ENCODE measurements at regions not wholly inside any gene's neighbourhood (a gene's known extent, or its start where the extent isn't known, plus 50 kb on each side); places are given as distances from the start of the nearest gene placed in this dataset.

DNA sequence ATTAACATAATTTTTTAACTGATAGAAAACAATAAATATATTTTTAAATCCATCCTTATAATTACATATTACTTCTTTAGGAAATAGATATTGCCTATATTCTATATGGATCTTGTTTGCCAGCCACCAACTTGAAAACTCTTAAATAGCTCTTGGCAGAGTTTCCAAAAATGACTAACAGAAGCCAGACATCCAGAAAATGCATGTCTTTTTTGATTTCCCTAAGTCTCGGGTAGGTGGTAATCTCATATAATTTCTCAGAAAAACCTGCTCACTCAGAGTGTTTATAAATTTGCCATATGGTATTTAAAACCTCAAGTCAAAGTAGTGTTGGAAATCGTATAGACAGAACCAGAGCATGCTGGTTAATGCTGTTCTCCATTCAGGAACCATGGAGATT, 360.4 kb upstream of the FOXG1 start:
- no TSS peak for BruUV-seq (replicated peaks)
- H3K4me1 ChIP-seq (ENCODE audit: control insufficient read depth, insufficient read depth, low read length): no peaks in the 10 kb centered on the region
- intact Hi-C loops (cut with micrococcal nuclease; ENCODE audit: unreplicated experiment) (no loop called here), in situ Hi-C loops (cut with HindIII; ENCODE audit: low pct_unique_long_range_greater_than_20kb, low sequenced_read_pairs) (no loop called here)
- H3K9me3 ChIP-seq (ENCODE audit: control insufficient read depth, insufficient read depth, low read depth, low read length): no peaks in the 10 kb centered on the region
- no peak overlapping the region for H3K4me3 ChIP-seq (ENCODE audit: low read depth in 2 of 2, low read length in 2 of 2)
- no peak overlapping the region for H3K27ac ChIP-seq (ENCODE audit: low read length)
- no peak for ATAC-seq
- ChIA-PET POLR2A (no interaction called here), CTCF (no interaction called here)
- no peaks in the 10 kb centered on the region for H3K36me3 ChIP-seq (ENCODE audit: control insufficient read depth, insufficient read depth, low read length)
- no peak for DNase-seq (ENCODE audit: low read depth, low spot score)
- no peaks in the 10 kb centered on the region for H3K27me3 ChIP-seq (ENCODE audit: control insufficient read depth, insufficient read depth, low read length)
- TF ChIP-seq, protein P1, sequence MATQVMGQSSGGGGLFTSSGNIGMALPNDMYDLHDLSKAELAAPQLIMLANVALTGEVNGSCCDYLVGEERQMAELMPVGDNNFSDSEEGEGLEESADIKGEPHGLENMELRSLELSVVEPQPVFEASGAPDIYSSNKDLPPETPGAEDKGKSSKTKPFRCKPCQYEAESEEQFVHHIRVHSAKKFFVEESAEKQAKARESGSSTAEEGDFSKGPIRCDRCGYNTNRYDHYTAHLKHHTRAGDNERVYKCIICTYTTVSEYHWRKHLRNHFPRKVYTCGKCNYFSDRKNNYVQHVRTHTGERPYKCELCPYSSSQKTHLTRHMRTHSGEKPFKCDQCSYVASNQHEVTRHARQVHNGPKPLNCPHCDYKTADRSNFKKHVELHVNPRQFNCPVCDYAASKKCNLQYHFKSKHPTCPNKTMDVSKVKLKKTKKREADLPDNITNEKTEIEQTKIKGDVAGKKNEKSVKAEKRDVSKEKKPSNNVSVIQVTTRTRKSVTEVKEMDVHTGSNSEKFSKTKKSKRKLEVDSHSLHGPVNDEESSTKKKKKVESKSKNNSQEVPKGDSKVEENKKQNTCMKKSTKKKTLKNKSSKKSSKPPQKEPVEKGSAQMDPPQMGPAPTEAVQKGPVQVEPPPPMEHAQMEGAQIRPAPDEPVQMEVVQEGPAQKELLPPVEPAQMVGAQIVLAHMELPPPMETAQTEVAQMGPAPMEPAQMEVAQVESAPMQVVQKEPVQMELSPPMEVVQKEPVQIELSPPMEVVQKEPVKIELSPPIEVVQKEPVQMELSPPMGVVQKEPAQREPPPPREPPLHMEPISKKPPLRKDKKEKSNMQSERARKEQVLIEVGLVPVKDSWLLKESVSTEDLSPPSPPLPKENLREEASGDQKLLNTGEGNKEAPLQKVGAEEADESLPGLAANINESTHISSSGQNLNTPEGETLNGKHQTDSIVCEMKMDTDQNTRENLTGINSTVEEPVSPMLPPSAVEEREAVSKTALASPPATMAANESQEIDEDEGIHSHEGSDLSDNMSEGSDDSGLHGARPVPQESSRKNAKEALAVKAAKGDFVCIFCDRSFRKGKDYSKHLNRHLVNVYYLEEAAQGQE (IDR thresholded peaks at IDR 0.05; ENCODE audit: insufficient read depth in 1 of 2, low read depth in 2 of 2, low read length in 1 of 2): no peak
- TF ChIP-seq, protein P2, sequence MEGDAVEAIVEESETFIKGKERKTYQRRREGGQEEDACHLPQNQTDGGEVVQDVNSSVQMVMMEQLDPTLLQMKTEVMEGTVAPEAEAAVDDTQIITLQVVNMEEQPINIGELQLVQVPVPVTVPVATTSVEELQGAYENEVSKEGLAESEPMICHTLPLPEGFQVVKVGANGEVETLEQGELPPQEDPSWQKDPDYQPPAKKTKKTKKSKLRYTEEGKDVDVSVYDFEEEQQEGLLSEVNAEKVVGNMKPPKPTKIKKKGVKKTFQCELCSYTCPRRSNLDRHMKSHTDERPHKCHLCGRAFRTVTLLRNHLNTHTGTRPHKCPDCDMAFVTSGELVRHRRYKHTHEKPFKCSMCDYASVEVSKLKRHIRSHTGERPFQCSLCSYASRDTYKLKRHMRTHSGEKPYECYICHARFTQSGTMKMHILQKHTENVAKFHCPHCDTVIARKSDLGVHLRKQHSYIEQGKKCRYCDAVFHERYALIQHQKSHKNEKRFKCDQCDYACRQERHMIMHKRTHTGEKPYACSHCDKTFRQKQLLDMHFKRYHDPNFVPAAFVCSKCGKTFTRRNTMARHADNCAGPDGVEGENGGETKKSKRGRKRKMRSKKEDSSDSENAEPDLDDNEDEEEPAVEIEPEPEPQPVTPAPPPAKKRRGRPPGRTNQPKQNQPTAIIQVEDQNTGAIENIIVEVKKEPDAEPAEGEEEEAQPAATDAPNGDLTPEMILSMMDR (IDR thresholded peaks at IDR 0.05): no peak
- TF ChIP-seq TCF7L2 (IDR thresholded peaks at IDR 0.05; ENCODE audit: low read depth, low read length) (no peak), SIN3A (IDR thresholded peaks at IDR 0.05; ENCODE audit: borderline replicate concordance, insufficient read depth, low read depth, low read length) (no peak)

DNA sequence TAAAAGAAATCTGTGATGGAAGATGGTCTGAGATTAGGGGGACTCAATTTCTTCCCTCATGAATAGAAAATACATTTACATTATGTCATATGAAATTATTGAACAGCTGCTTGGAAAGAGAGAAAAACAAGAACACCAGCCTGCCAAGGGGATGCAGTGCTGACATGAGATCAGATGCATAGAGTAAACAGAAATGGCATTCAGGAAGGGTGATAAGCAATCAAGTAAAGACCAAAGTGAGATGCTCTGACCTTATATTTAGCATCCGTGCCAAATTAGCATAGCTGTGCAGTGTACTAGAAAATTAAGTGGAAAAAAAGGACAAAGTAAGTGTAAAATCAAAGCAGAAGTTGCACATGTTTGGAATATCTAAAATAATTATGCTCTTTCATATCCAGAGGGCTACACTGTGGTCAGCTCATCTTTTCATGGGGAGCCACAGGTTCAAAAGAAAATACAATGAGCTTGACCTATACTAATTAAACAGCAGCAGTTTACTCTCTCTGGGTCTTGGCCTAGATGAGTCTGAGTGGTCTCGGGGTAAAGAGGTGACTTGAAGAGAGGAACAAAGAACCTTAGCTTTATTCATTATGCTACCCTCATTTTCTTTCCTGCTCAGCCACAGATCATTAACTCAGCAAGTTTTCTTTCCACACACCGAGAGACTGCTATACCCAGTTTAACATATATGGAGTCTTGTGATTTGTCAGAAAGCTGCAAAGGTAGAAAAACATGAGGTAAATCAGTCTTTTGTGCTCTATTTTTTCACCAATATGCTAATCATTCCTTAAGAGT, 359.4 kb upstream of the FOXG1 start:
- POLR2A ChIA-PET: no interaction called here
- no peak for DNase-seq (ENCODE audit: low read depth, low spot score)
- Histone ChIP-seq H3K4me3 (ENCODE audit: low read depth in 2 of 2, low read length in 2 of 2) (no peak overlapping the region), H3K36me3 (ENCODE audit: control insufficient read depth, insufficient read depth, low read length) (no peaks in the 10 kb centered on the region), H3K27ac (ENCODE audit: low read length) (no peak overlapping the region), H3K9me3 (ENCODE audit: control insufficient read depth, insufficient read depth, low read depth, low read length) (no peaks in the 10 kb centered on the region), H3K27me3 (ENCODE audit: control insufficient read depth, insufficient read depth, low read length) (no peaks in the 10 kb centered on the region), H3K4me1 (ENCODE audit: control insufficient read depth, insufficient read depth, low read length) (no peaks in the 10 kb centered on the region)
- in situ Hi-C loops (cut with HindIII; ENCODE audit: low pct_unique_long_range_greater_than_20kb, low sequenced_read_pairs): no loop called here
- no peak for TF ChIP-seq TCF7L2 (IDR thresholded peaks at IDR 0.05; ENCODE audit: low read depth, low read length)
- TF ChIP-seq, protein P1 (IDR thresholded peaks at IDR 0.05; ENCODE audit: insufficient read depth in 1 of 2, low read depth in 2 of 2, low read length in 1 of 2): no peak
- TF ChIP-seq, protein P2 (IDR thresholded peaks at IDR 0.05): no peak
- intact Hi-C loops (cut with micrococcal nuclease; ENCODE audit: unreplicated experiment): no loop called here
- ATAC-seq: no peak
- no TSS peak for BruUV-seq (replicated peaks)
- CTCF ChIA-PET: no interaction called here
